IMR-90 (cell line): ENCODE measurements at regions not wholly inside any gene's neighbourhood (a gene's known extent, or its start where the extent isn't known, plus 50 kb on each side); places are given as distances from the start of the nearest gene placed in this dataset.

Experiments used
- RAD21 ChIP-seq: IDR thresholded peaks from 2 replicates; pipeline ENCODE4 v1.6.1; 2012; ENCODE audit warnings: low read length, improper control_type of control experiment
- TF ChIP-seq, protein P1 (sequence below): conservative IDR thresholded peaks from 2 replicates; pipeline ENCODE4 v1.5.1; 2012; ENCODE audit warnings: mild to moderate bottlenecking, low read depth, low read length, improper control_type of control experiment

- TF ChIP-seq, protein P1, sequence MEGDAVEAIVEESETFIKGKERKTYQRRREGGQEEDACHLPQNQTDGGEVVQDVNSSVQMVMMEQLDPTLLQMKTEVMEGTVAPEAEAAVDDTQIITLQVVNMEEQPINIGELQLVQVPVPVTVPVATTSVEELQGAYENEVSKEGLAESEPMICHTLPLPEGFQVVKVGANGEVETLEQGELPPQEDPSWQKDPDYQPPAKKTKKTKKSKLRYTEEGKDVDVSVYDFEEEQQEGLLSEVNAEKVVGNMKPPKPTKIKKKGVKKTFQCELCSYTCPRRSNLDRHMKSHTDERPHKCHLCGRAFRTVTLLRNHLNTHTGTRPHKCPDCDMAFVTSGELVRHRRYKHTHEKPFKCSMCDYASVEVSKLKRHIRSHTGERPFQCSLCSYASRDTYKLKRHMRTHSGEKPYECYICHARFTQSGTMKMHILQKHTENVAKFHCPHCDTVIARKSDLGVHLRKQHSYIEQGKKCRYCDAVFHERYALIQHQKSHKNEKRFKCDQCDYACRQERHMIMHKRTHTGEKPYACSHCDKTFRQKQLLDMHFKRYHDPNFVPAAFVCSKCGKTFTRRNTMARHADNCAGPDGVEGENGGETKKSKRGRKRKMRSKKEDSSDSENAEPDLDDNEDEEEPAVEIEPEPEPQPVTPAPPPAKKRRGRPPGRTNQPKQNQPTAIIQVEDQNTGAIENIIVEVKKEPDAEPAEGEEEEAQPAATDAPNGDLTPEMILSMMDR: no peak
- no peak for TF ChIP-seq RAD21
Observed at GRCh38 chr17:55605705-55606487, 94.6 kb upstream of the SMIM36 start.
